Prostate gland (tissue), 2 donors: ENCODE measurements at regions not wholly inside any gene's neighbourhood (a gene's known extent, or its start where the extent isn't known, plus 50 kb on each side); places are given as distances from the start of the nearest gene placed in this dataset.

Source experiments
- POLR2A ChIP-seq: fragments of 450-650 bp; IDR thresholded peaks from one replicate; pipeline ENCODE4 v1.6.1; 2016; ENCODE audit warnings: antibody characterized with exemption, mild to moderate bottlenecking
- POLR2AphosphoS5 ChIP-seq: sonication (generic); formaldehyde crosslinking; IDR thresholded peaks from one replicate; pipeline ENCODE4 v1.6.1; 2017; ENCODE audit warnings: antibody characterized with exemption
- TF ChIP-seq, protein P1 (sequence below), 4 experiments: fragments of 200-600 bp in 2 of 4; fragments of 450-650 bp in 2 of 4; sonication (generic) in 2 of 4; IDR thresholded peaks; 1 replicate in 3 of 4; 2 replicates in 1 of 4; pipeline ENCODE4 v1.5.1; 2016 to 2019; ENCODE audit warnings: antibody characterized with exemption in 4 of 4, mild to moderate bottlenecking in 2 of 4, moderate library complexity in 2 of 4

DNA sequence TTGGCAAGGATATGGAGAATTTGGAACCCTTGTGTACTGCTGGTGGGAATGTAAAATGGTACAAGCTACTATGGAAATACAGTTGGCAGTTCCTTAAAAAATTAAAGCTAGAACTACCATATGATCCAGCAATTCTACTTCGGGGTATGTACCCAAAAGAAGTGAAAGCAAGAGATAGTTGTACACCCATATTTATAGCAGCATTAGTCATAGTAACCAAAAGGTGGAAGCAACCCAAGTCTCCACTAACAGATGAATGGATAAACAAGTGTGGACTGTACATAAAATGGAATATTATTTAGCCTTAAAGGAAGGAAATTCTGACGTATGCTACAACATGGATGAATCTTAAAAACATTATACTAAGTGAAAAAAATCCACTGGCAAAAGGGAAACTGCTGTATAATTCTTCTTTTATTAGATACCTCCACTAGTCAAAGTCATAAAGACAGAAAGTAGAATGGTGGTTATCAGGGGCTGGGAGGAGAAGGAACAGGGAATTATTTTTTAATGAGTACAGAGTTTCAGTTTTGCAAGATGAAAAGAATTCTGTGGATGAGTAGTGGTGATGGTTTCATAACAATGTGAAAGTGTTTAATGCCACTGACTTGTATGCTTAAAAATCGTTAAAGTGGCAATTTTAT lies 141.6 kb downstream of the RXFP2 start:
- TF ChIP-seq, protein P1, sequence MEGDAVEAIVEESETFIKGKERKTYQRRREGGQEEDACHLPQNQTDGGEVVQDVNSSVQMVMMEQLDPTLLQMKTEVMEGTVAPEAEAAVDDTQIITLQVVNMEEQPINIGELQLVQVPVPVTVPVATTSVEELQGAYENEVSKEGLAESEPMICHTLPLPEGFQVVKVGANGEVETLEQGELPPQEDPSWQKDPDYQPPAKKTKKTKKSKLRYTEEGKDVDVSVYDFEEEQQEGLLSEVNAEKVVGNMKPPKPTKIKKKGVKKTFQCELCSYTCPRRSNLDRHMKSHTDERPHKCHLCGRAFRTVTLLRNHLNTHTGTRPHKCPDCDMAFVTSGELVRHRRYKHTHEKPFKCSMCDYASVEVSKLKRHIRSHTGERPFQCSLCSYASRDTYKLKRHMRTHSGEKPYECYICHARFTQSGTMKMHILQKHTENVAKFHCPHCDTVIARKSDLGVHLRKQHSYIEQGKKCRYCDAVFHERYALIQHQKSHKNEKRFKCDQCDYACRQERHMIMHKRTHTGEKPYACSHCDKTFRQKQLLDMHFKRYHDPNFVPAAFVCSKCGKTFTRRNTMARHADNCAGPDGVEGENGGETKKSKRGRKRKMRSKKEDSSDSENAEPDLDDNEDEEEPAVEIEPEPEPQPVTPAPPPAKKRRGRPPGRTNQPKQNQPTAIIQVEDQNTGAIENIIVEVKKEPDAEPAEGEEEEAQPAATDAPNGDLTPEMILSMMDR (IDR thresholded peaks at IDR 0.05), result no peak
- TF ChIP-seq POLR2AphosphoS5 (no peak), POLR2A (no peak)
